ENCODE measurements at regions not wholly inside any gene's neighbourhood (a gene's known extent, or its start where the extent isn't known, plus 50 kb on each side); places are given as distances from the start of the nearest gene placed in this dataset.
"Not testable (repeated sequence)": the region's sequence is repeated elsewhere in the genome, so short reads cannot be mapped to it uniquely, and the experiment has no call there.

DNA sequence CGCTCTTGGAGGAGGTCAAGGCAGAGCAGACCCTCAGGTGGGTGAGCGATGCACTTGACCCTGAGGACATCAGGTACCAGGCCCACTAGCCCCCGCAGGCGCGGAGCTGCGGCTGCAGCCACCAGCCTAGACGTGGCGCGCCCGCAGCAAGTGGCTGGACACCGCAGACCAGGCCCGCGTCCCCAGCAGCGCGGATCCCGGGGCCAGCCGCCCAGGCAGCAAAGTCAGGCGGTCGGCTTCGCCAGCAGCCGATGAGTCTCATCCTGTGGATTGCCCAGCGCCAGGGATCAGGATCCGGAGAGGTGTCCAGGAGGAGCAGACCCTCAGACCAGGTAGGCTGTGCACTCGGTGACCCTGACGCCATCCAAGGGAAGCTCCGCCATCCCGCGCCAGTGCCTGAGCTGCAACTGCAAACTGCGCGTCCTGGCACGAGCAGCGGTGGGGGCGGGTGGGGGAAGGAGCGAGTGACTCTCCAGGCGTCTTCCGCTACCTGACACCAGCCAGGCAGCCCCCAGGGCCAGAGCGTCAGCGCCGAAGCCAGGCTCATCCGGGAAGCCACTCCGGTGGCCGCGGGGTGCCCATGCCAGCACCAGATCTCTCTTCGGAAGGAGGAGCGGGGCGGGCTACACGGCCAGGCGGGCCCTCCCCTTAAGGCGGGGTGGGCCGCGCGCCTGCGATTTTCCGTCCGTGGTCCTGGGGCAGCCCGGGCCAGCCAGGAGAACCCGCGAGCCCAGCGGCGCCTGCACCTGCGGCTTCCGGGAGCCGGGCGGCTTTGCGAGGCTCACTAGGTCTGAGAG, 92.6 kb upstream of the THOC3 start:
- DNase-seq (ENCODE audit: low spot score), result not testable (repeated sequence)

DNA sequence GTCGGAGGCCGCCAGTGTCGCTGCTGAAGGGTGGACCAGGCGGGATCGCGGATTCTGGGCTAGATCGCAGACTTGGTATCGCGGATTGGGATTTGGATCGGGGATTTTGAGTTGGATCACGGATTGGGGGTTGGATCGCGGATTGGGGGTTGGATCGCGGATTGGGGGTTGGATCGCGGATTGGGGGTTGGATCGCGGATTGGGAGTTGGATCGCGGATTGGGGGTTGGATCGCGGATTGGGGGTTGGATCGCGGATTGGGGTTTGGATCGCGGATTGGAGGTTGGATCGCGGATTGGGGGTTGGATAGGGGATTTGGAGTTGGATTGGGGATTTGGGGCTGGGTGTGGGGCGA, 93.1 kb upstream of the THOC3 start:
- not testable (repeated sequence) for DNase-seq (ENCODE audit: low spot score)

GRCh38 chr5:176061660-176062059, 93.5 kb upstream of the THOC3 start:
- DNase-seq (ENCODE audit: low spot score), result not testable (repeated sequence)

DNA sequence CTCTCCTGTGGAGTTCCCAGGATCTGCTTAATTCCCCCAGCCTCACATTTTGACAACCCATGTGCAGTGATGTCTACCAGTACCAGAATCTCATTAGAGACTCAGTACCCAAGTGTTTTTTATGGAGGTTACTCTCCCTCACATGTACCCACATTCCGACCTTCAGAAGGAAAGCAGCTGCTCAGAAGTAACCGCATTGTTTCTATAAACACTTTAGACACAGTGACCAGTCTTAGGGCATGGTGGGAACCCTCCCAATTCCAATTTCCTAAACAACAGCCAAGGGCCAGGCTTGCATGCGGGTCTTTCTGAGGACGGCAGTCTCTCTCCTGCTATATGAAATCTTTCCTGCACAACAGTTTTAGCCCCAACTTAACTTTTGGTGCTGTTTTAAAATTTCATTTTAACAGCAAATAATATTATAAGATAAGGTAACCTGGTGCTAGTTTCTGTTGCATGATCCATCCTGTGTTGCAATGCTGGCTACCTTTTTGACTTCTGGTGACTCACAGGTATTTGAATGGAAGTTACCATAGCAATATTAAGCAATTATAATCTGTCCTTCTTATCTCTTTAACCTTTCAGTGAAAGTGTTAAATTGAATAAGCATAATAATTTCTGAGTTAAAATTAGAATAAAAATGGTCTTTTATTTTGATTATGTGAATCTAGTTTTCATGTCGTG, 98.3 kb upstream of the THOC3 start:
- not testable (repeated sequence) for DNase-seq (ENCODE audit: low spot score)

DNA sequence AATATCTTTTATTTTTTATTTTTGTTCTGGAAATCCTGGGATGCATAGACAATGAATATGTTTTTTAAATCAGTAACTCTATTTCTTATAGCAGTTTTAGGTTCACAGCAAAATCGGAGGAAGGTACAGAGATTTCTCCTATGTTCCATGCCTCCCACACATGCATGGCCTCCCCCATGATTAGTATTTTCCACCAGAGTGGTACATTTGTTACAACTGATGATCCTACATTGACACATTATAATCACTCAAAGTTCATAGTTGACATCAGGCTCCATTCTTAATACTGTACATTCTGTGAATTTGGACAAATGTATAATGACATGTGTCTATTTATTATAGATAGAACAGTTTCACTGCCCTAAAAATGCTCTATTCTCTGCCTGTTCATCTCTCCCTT, 99.0 kb upstream of the THOC3 start:
- DNase-seq (ENCODE audit: low spot score), result not testable (repeated sequence)

- DNase-seq (ENCODE audit: low spot score), result not testable (repeated sequence)
These were observed 99.8 kb upstream of the THOC3 start for GRCh38 chr5:176067948-176068347.

- not testable (repeated sequence) for DNase-seq (ENCODE audit: low spot score)
These were observed 106.0 kb upstream of the THOC3 start for GRCh38 chr5:176073996-176074571.

GRCh38 chr5:176083717-176084116, 115.6 kb upstream of the THOC3 start:
- not testable (repeated sequence) for DNase-seq (ENCODE audit: low spot score)

DNA sequence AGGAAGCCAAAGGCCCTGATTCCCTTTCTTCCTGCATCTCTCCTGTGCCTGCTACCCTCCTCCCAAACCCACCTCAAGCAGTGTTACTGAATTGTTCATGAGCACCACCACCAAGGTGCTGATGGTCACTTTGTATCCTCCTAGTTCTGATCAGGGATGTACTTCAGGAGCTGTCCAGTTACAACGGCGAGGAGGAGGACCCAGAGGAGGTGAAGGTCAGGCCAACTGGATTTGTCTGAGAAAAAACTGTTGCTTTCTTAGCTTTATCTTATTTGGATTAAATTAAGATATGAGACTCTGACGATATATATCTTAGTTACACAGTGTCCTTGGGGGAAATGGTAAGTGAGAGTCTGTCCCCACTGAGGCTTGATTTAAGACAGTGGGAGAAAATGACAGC, 135.0 kb upstream of the THOC3 start:
- not testable (repeated sequence) for DNase-seq (ENCODE audit: low spot score)

DNA sequence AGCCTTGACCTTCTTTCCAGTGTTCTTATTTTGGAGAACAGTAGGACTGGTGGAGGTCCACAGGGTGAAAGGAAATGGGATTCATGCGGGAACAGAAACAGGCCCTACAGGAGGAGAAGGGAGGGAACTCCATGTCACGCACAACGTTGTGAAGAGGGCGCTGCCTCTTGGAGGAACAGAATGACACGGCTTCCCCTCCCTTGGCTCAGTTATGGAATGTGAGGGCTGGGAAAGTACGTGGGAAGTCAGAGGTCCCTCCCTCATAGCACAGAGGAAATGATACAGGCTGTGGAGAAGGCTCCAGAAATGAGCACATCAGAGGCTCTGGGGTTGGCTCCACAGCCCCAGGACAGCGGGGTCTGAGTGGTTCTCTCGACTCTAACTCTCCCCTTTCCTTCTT, 125.3 kb upstream of the SIMC1 start:
- DNase-seq (ENCODE audit: low spot score), result not testable (repeated sequence)

- DNase-seq (ENCODE audit: low spot score), result not testable (repeated sequence)
These were observed 124.4 kb upstream of the SIMC1 start for GRCh38 chr5:176113673-176114335.

DNA sequence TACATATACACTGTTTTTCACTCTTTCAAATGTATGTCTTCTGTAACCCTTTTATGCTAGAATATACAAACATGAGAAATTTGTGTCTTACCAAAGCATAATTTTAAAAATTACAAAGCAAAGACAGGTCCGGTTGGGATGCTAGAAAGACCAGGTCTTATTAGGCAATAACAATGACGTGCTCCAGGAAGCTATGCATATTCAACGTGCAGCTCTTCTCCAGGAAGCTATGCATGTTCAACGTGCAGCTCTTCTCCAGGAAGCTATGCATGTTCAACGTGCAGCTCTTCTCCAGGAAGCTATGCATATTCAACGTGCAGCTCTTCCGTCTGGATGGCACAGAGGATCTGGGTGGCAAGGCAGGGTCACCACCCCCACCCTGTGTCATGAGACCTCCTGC, 123.4 kb upstream of the SIMC1 start:
- not testable (repeated sequence) for DNase-seq (ENCODE audit: low spot score)

GRCh38 chr5:176117699-176118238, 120.5 kb upstream of the SIMC1 start:
- not testable (repeated sequence) for DNase-seq (ENCODE audit: low spot score)

DNA sequence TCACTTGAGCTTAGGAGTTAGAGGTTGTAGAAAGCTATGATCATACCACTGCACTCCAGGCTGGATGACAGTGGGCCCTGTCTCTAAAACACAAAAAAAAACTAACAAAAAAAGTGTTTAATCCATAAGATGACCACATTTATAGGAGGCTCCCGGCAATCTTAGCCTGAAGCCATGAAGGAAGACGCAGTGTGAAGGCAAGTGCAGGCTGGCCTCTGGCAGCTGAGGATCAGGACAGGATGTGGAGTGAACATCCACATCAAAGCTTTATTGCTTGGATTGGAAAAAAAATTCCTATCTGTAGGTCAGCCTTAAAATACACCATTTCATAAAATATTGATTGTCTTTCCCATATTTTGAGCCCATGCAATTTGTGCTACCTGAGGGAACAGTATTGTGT, 115.9 kb upstream of the SIMC1 start:
- DNase-seq (ENCODE audit: low spot score), result not testable (repeated sequence)

DNA sequence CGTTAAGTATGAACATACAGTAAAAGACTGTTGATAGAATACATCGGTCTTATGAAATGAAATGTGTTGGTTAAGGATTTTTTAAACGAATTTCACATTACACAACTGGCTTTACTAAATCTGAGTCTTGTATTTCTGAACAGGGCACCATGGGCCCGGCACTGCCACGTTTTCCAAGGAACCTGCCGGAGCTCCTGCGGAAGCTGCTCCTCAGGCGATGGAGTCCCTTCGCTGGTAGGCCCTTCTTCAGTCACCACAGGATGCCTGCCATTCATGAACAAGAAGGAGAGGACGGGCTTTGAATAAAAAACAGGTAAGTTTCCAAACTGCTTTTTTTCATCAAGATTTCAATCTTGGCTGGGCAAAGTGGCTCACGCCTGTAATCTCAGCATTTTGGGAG, 114.1 kb upstream of the SIMC1 start:
- DNase-seq (ENCODE audit: low spot score), result not testable (repeated sequence)

DNA sequence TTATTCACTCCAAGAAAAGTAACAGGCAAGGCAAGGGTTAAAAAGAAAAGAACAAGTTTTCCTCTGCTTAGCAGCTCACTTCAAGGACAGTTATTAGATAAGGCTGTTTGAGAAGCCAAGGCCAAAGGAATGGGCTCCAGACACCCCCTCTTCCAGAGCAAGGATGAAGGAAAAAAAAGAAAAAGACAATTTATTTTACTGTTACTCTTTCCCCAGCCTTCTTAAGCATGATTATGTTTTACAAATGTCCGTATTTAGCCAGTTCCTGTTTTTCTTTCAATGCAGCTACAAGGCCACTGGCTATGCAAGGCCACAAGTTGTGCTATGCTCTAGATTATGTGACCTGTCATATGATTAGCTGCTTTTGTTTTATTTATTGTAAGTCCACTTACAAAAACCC, 106.5 kb upstream of the SIMC1 start:
- no peak for DNase-seq (ENCODE audit: low spot score)

GRCh38 chr5:176132471-176133288, 105.5 kb upstream of the SIMC1 start:
- DNase-seq (ENCODE audit: low spot score), result no peak

DNA sequence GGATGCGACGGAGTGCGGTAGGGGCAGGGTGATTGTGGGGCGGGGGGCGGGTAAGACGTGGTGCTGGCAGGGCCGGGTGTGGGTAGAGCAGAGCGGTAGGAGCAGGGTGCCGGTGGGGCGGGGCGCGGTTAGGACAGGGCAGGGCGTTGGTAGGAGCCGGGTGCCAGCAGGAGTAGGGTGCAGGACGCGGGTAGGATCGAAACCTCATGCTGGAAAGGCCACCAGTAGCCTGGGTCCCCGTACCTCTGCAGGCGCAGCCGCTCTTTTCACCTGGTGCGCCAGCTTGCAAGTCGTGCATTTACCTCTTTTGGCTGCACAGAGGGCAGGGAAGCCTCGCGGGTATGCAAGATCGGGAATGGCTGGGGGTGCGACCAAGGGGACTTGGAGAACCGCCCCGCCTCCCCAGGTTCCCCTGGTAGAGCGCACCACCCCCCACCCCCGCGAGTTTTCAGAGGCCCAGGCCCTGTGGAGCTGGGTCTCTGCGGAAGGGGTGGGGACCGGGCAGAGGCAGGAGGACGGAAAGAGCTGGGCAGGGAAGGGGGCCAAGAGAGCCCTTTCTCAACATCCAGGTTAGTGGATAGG, 104.8 kb upstream of the SIMC1 start:
- no peak for DNase-seq (ENCODE audit: low spot score)

GRCh38 chr5:176133877-176134276, 104.3 kb upstream of the SIMC1 start:
- DNase-seq (ENCODE audit: low spot score), result no peak

DNA sequence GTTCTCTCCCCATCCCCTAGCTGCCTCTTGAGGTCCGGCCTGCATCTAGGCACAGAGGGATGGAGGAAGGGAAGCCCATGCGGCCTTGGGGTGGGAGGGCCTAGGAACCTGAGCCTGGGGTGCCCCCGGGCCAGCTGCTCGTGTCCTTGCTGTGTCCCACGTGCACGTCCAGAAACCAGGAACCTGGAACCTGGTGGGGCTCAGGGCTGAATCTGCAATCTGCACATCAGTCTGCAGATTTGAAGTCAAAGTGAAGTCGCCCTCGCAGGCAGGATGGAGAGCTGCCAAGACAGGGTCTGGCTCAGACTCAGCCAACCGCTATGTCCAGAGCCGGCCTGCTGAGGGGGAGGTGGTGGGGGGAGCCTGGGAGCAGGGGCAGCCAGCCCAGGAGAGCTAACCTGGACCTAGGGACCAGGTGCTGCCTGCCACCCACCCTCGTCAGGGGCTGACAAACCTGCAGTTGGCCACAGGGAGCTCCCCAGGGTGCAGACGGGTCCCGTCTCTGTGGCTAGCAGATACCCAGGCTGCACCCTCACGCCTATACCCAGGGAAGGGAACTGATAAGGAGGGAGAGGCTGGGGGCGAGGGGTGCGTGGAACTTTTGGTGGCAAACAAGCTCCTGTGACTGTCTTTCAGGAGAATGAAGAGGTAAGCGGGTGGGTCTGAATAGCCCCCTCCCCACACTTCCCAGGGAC, 103.5 kb upstream of the SIMC1 start:
- no peak for DNase-seq (ENCODE audit: low spot score)
